Gastroesophageal sphincter (tissue), 3 donors: ENCODE measurements at regions not wholly inside any gene's neighbourhood (a gene's known extent, or its start where the extent isn't known, plus 50 kb on each side); places are given as distances from the start of the nearest gene placed in this dataset.

Experiments
- POLR2A ChIP-seq, 2 donors: fragments of 450-650 bp; IDR thresholded peaks; one replicate each; pipeline ENCODE4 v1.6.1; 2017; ENCODE audit warnings: antibody characterized with exemption in 2 of 2, mild to moderate bottlenecking in 2 of 2, moderate library complexity in 1 of 2
- POLR2AphosphoS5 ChIP-seq: sonication (generic); formaldehyde crosslinking; IDR thresholded peaks from one replicate; pipeline ENCODE4 v1.6.1; 2017; ENCODE audit warnings: antibody characterized with exemption
- TF ChIP-seq, protein P1 (sequence below), 4 experiments: fragments of 200-600 bp in 2 of 4; fragments of 450-650 bp in 2 of 4; sonication (generic) in 1 of 4; IDR thresholded peaks; one replicate each; pipeline ENCODE4 v1.5.1; 2017 to 2019; ENCODE audit warnings: antibody characterized with exemption in 4 of 4, mild to moderate bottlenecking in 2 of 4, moderate library complexity in 2 of 4

DNA sequence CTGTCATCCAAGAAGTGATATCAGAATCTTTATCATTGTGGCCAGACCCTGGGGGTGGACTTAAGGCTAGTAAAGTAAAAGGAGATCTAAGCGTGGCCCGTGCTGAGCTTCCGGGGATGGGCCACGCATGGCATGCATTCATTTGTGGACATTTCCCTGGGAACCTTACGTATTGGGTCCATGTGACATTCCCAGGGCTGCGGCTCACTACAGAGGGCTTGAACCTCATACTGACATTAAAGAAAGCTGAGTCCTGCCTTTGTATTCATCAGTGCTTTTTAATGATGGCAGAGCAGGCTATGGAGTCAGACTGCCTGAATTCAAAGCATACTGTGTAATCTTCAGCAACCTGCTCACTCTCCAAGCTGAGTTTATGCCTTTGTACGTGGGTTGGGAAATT lies 152.2 kb upstream of the AFDN start:
- TF ChIP-seq, protein P1, sequence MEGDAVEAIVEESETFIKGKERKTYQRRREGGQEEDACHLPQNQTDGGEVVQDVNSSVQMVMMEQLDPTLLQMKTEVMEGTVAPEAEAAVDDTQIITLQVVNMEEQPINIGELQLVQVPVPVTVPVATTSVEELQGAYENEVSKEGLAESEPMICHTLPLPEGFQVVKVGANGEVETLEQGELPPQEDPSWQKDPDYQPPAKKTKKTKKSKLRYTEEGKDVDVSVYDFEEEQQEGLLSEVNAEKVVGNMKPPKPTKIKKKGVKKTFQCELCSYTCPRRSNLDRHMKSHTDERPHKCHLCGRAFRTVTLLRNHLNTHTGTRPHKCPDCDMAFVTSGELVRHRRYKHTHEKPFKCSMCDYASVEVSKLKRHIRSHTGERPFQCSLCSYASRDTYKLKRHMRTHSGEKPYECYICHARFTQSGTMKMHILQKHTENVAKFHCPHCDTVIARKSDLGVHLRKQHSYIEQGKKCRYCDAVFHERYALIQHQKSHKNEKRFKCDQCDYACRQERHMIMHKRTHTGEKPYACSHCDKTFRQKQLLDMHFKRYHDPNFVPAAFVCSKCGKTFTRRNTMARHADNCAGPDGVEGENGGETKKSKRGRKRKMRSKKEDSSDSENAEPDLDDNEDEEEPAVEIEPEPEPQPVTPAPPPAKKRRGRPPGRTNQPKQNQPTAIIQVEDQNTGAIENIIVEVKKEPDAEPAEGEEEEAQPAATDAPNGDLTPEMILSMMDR (IDR thresholded peaks at IDR 0.05), result no peak
- TF ChIP-seq POLR2A (IDR thresholded peaks at IDR 0.05) (no peak), POLR2AphosphoS5 (no peak)
